Right lobe of liver (tissue), 4 donors: ENCODE measurements at regions not wholly inside any gene's neighbourhood (a gene's known extent, or its start where the extent isn't known, plus 50 kb on each side); places are given as distances from the start of the nearest gene placed in this dataset.

Source experiments
- CTCF ChIP-seq, 4 donors: fragments of 200-600 bp in 3 of 4; fragments of 450-650 bp in 1 of 4; IDR thresholded peaks; one replicate each; pipeline versions ENCODE4 v1.5.1 to v1.8.0; 2016 to 2022; ENCODE audit warnings: antibody characterized with exemption in 4 of 4, mild to moderate bottlenecking in 2 of 4
- POLR2A ChIP-seq: fragments of 450-650 bp; IDR thresholded peaks from one replicate; pipeline ENCODE4 v1.6.1; 2017; ENCODE audit warnings: antibody characterized with exemption, mild to moderate bottlenecking
- donor health status: DM: no; HTN: no; CAD: no.
- donor health status: DM: no; HTN: no; CAD: no.
- donor health status: DM: no; HTN: yes; CAD: no.

- TF ChIP-seq POLR2A (no peak), CTCF (IDR thresholded peaks at IDR 0.05) (no peak)
Measured at GRCh38 chr11:122363296-122363695, 247.3 kb upstream of the BLID start.
